Thyroid gland (tissue), 4 donors: ENCODE measurements at regions not wholly inside any gene's neighbourhood (a gene's known extent, or its start where the extent isn't known, plus 50 kb on each side); places are given as distances from the start of the nearest gene placed in this dataset.

Source experiments
- DNase-seq, 2 donors: peaks; one replicate each; pipeline ENCODE4 v3.0.0-alpha.2; 2019
- H3K27ac ChIP-seq, 3 donors: fragments of 200-600 bp; sonication (generic); 1 replicate in 2 of 3; 2 replicates in 1 of 3; pipeline ENCODE4 v1.5.1; 2016 to 2019; ENCODE audit warnings: mild to moderate bottlenecking in 1 of 3, moderate library complexity in 1 of 3
- H3K27me3 ChIP-seq: fragments of 200-600 bp; sonication (generic); one replicate; pipeline ENCODE4 v1.5.1; 2019
- H3K36me3 ChIP-seq, 2 donors: fragments of 200-600 bp; sonication (generic); one replicate each; pipeline ENCODE4 v1.5.1; 2016 to 2019
- H3K4me1 ChIP-seq, 2 donors: fragments of 200-600 bp; sonication (generic); one replicate each; pipeline ENCODE4 v1.5.1; 2017 to 2019
- H3K4me3 ChIP-seq, 3 donors: fragments of 200-600 bp; sonication (generic); replicated peaks in 1 of 3; 1 replicate in 2 of 3; 2 replicates in 1 of 3; pipeline ENCODE4 v1.5.1; 2016; ENCODE audit warnings: mild to moderate bottlenecking in 1 of 3
- H3K9me3 ChIP-seq: fragments of 200-600 bp; sonication (generic); one replicate; pipeline ENCODE4 v1.5.1; 2017
- CTCF ChIP-seq, 6 experiments: fragments of 200-600 bp in 3 of 6; fragments of 450-650 bp in 3 of 6; sonication (generic) in 3 of 6; IDR thresholded peaks; one replicate each; pipeline ENCODE4 v1.5.1; 2016 to 2019; ENCODE audit warnings: antibody characterized with exemption in 6 of 6, mild to moderate bottlenecking in 2 of 6, inconsistent platforms in 1 of 6, moderate library complexity in 1 of 6
- POLR2A ChIP-seq, 2 donors: fragments of 450-650 bp; IDR thresholded peaks; one replicate each; pipeline ENCODE4 v1.6.1; 2017; ENCODE audit warnings: antibody characterized with exemption in 2 of 2, mild to moderate bottlenecking in 2 of 2, moderate library complexity in 1 of 2
- WGBS, 2 donors: methylation state at CpG; one replicate each; pipeline ENCODE4 v1.1.5; 2017; 5-methylcytosine and 5-hydroxymethylcytosine counted together
- intact Hi-C: fragments of 100-400 bp; cut with DNase I; formaldehyde crosslinking; loops from one replicate; pipeline ENCODE4 v1.15.1; 2023

- Histone ChIP-seq H3K4me1 (peaks cover 11 to 18% of the 10 kb centered on the region in 2 donors), H3K36me3 (no peaks in the 10 kb centered on the region), H3K4me3 (no peak overlapping the region), H3K9me3 (no peaks in the 10 kb centered on the region), H3K27me3 (no peaks in the 10 kb centered on the region), H3K27ac (no peak overlapping the region)
- intact Hi-C loops: no loop called here
- DNase-seq: no peak
- no peak for TF ChIP-seq POLR2A (IDR thresholded peaks at IDR 0.05)
- TF ChIP-seq CTCF (IDR thresholded peaks at IDR 0.05): no peak
- WGBS, 2 donors: 72 to 83% methylated on average over 6 of the region's 6 CpGs
Measured at GRCh38 chr13:73245246-73245645, 186.4 kb downstream of the KLF5 start.

GRCh38 chr13:73244467-73244866 is 185.7 kb downstream of the KLF5 start:
- Histone ChIP-seq H3K27ac (no peak overlapping the region), H3K4me3 (no peak overlapping the region), H3K36me3 (no peaks in the 10 kb centered on the region), H3K4me1 (peaks cover 7 to 11% of the 10 kb centered on the region in 2 donors), H3K9me3 (no peaks in the 10 kb centered on the region), H3K27me3 (no peaks in the 10 kb centered on the region)
- WGBS, 2 donors: 90 to 96% methylated on average over 4 of the region's 4 CpGs
- DNase-seq: no peak
- TF ChIP-seq POLR2A (IDR thresholded peaks at IDR 0.05): no peak
- intact Hi-C loops: no loop called here

- 80% methylated on average over 2 of the region's 2 CpGs for WGBS, 2 donors
- Histone ChIP-seq H3K36me3 (no peaks in the 10 kb centered on the region), H3K4me1 (no peaks in the 10 kb centered on the region), H3K9me3 (no peaks in the 10 kb centered on the region), H3K27me3 (no peaks in the 10 kb centered on the region), H3K4me3 (no peak overlapping the region), H3K27ac (no peak overlapping the region)
- TF ChIP-seq CTCF (IDR thresholded peaks at IDR 0.05) (no peak), POLR2A (IDR thresholded peaks at IDR 0.05) (no peak)
- intact Hi-C loops: no loop called here
- DNase-seq: no peak
Measured at GRCh38 chr13:73242515-73243015, 183.8 kb downstream of the KLF5 start.

- DNase-seq: no peak
- Histone ChIP-seq H3K27ac (no peak overlapping the region), H3K4me3 (no peak overlapping the region), H3K4me1 (no peaks in the 10 kb centered on the region), H3K9me3 (no peaks in the 10 kb centered on the region), H3K27me3 (no peaks in the 10 kb centered on the region), H3K36me3 (no peaks in the 10 kb centered on the region)
- intact Hi-C loops: no loop called here
- TF ChIP-seq POLR2A (IDR thresholded peaks at IDR 0.05): no peak
- TF ChIP-seq CTCF (IDR thresholded peaks at IDR 0.05): no peak
- WGBS, 2 donors: 89 to 90% methylated on average over 1 of the region's 1 CpG
Measured at GRCh38 chr13:73240193-73240592, 181.4 kb downstream of the KLF5 start.

GRCh38 chr13:73235385-73235784 is 176.6 kb downstream of the KLF5 start:
- no peaks in the 10 kb centered on the region for H3K36me3 ChIP-seq
- H3K9me3 ChIP-seq: no peaks in the 10 kb centered on the region
- intact Hi-C loops: no loop called here
- H3K4me1 ChIP-seq: no peaks in the 10 kb centered on the region
- DNase-seq: no peak
- WGBS, 2 donors: 92 to 94% methylated on average over 13 of the region's 13 CpGs
- TF ChIP-seq POLR2A (IDR thresholded peaks at IDR 0.05) (no peak), CTCF (IDR thresholded peaks at IDR 0.05) (no peak)
- no peak overlapping the region for H3K4me3 ChIP-seq
- H3K27ac ChIP-seq: no peak overlapping the region
- no peaks in the 10 kb centered on the region for H3K27me3 ChIP-seq

- no peak overlapping the region for H3K4me3 ChIP-seq
- H3K27me3 ChIP-seq: no peaks in the 10 kb centered on the region
- H3K36me3 ChIP-seq: no peaks in the 10 kb centered on the region
- no peaks in the 10 kb centered on the region for H3K9me3 ChIP-seq
- TF ChIP-seq POLR2A (IDR thresholded peaks at IDR 0.05): no peak
- no peak for TF ChIP-seq CTCF (IDR thresholded peaks at IDR 0.05)
- intact Hi-C loops: no loop called here
- no peak overlapping the region for H3K27ac ChIP-seq
- DNase-seq: no peak
- H3K4me1 ChIP-seq: no peaks in the 10 kb centered on the region
- 91 to 92% methylated on average over 4 of the region's 4 CpGs for WGBS, 2 donors
Measured at GRCh38 chr13:73231471-73231870, 172.7 kb downstream of the KLF5 start.
